SIG-M5 treated with dmso at 0.1 percent for 504 hours (cell line): ENCODE measurements at regions not wholly inside any gene's neighbourhood (a gene's known extent, or its start where the extent isn't known, plus 50 kb on each side); places are given as distances from the start of the nearest gene placed in this dataset.

Experiments
- DNase-seq: peaks from one replicate; lab custom pipeline; 2025; ENCODE audit not compliant: unreplicated experiment; lab: John Stamatoyannopoulos, UW

DNA sequence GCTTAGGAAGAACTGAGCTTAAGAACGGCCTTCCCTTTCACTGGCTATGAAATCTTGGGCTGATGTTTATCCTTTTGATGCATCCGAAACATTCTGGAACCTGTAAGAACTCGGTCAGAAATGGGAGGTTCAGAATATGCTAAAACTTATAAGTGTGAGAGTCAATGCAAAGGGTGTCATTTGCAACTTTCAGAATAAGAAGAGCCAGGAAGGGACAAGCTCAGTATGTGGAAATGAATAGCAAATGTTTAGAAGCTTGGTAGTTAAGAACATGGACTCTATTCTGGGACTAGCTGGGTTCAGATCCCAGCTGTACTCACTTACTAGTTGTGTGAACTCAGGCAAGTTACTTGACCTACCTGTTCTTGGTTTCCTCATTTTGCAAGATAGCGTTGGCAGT is 234.1 kb downstream of the OMA1 start:
- no peak for DNase-seq

DNA sequence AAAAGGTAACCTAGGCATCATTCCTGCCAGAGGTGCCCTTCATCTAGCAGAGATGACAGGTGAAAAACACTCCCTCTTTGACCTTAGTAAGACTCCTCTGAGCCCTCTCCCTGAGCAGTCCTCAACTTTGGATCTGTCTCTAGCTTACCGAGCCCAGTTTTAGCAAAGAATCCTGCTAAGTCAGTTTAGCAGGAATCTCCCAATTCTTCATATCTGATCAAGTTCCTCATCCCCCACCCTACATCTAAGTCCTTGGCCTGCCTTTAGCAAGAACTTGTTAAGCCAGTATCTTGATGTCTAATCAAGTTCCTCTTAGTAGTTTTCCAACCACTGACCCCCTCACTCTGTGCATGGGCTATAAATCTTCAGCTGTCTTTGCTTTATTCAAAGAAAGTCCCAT is 235.6 kb downstream of the OMA1 start:
- DNase-seq, result no peak

DNA sequence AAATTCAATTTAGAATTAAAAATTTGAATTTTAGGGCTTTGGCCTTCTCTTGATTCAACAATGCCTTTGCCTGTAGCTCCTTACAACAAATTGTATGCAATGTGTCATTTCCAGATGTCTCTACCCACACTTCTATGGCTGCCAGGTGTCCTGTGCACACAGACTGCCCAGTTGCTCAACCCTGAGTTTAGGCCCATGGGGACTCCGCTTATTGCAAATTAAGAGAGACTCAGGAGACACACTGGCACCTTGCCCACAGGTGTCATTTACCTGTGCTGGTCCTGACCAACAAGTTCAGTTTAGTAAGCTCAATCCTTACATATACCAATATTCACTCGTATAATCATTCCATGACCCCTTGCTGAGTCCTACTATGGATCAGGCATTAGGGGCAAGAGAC is 236.1 kb downstream of the OMA1 start:
- no peak for DNase-seq

DNA sequence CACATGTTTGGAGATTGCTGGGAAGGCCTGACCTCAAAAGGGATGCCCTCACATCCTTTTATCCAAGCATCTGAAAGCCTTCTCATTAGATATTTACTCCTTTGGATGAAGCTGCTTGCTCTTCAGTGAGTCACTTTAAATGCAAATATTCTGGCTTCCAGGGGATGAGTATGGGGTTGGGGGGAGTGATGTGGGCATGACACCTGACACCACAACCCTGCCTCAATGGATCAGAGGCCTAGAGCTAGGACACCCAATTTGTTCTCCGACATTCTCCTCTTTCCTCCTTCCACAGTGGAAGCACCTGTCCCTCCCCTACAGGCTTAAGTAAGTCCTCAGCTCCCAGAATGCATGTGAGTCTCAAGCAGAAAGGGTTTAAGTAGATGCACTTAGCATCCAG is 238.3 kb downstream of the OMA1 start:
- DNase-seq, result no peak

DNA sequence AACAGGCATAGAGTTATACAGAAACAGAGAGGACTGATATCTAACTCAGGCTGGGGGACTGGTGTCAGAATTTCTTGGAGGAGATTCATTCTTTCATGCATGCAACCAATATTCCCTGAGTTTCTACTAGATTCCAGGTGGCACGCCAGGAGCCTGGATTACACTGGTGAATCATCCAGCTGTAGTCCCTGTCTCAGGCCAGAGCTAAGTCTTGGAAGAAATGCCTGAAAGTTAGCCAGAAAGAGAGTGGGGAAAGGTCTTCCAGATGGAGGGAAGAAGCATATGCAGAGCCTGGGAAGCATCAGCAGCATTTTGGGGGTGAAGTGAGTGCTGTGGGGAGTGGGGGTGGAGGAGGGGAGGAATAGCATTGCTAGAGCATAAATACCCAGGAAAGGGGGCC is 239.1 kb downstream of the OMA1 start:
- DNase-seq, result no peak

DNA sequence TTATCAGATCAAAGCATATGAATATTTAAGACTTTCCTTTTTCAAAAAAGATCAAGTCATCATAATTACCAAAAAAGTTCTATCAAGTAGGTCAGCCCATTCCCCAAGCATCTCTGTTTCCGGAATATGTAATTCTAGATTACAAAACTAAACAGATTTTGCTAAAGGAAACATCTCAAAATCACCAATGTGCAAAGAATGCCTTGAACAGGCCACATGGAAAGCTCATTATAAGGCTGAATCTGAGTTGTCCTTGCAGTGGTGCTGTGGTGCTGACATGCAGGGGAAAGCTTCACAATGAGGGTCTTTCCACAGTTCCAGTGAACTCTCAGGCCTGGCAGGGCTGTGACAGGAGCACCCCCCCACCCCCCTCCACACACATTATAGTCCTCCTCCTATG is 240.9 kb downstream of the OMA1 start:
- DNase-seq, result no peak

DNA sequence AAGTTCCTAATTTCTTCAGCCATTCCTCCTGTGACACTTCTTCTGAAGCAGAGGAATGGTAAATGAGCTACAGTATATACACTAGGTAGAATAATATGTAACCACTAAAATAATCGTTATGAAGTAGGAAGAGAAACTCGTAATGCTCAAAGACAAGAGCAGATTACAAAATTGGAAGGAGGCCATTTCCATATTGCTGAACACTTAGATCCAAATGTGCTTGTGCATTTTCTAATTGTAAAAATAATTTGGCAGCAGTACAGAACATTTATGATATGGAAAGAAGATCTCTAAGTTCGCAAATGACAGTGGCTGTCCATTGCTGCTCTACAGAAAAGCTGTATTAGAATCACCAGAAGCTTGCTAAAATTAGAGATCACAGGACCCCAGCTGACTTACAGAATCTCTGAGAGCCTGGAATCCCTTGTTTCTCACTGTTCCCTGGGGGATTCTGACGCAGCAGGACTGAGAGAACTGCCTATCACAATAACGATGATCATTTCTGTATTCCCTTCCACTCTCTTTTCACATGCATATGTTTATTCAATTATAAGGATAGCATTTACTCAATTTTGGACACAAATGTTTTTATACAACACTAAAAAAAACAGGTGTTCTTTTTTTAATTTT is 242.1 kb downstream of the OMA1 start:
- DNase-seq, result no peak

DNA sequence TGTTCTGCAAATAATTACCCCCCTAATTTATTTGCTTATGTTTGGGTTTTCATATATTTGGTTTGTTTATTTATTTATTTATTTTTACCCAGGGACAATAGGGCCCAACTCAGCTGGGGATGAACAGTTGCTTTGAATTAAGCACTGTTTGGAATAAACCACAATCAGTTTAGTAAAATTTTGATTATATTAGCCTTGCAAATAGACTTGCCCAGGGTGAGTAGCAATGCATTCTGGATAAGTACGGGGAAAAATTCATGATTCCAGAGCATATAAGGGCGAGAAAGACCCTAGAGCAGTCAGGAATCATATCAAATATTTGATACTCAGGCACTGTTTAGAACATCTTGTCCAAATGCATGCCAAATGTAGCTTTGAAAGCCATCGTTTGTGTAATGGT is 242.7 kb downstream of the OMA1 start:
- DNase-seq, result no peak

DNA sequence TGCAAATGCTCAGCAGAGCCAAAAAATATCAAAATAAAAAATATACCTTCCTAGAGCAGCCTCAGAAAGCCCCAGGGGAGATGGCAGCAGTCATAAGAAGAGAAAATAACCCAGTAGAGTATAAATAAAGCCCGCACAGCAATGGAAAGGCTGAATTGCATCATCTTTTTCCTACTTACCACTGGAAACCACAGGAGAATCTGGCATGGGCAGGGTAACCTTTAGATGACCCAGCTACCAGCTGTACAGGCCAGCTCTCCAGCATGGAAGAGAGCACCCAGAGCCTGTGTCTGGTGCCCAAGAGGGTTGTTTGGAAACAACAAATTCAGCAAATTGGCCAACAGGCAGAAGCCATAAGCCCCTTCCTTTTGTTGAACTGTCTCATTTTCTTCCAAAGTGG is 253.1 kb downstream of the OMA1 start:
- no peak for DNase-seq

DNA sequence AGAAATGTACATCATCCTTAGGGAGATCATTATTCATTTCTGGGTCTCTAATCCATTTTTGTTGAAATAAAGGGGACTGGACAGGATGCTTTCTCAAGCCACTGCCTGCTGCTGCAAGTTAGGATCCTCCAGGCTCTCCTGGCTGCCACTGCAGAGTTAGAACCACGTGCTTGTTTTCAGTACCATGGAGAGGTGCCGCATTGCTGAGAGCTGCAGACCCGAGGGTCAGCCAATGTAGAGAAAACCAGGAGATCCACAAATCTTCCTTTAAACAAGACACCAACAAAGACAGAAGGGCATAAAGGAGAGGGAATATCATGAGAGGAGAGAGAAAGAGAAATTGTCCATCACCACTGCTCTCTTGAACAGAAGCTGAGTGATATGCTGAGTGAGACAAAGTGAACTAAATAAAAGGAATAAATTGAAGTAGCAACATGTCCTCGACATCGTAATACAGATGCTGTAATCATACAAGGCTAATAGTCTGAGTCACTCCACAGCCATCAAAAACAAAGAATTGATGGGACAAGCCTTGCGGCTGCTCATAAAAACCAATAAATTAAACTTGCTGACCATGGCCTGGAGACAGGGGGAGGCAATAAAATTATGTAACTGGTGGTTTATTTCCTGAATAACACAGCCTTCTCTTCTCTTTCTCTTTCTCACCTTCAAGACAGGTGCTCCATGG is 255.7 kb downstream of the OMA1 start:
- DNase-seq, result peak; percentile 17

DNA sequence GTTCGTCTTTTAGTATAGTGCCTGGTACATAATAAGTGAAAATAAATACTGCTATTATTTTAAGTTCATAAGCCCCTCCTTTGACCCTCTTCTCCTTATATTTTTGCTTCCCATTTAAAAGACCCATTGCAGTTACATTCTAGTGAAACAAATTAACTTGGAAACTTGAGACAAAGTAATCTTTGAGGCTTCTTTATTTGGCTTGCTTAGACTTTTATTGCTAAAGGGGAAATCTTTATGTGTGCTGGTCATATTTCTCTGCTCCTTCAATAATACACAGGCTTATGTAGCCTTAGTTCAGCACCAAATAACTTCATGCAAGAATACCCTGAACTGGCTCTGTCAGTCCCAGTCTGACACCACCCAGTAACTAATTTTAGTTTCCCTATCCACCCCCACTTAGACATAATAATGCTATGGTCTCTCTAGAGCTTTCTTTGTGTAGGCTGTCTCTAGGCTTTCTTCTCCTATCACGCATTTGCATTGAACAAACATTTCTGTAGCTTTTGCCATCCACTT is 257.8 kb downstream of the OMA1 start:
- no peak for DNase-seq

DNA sequence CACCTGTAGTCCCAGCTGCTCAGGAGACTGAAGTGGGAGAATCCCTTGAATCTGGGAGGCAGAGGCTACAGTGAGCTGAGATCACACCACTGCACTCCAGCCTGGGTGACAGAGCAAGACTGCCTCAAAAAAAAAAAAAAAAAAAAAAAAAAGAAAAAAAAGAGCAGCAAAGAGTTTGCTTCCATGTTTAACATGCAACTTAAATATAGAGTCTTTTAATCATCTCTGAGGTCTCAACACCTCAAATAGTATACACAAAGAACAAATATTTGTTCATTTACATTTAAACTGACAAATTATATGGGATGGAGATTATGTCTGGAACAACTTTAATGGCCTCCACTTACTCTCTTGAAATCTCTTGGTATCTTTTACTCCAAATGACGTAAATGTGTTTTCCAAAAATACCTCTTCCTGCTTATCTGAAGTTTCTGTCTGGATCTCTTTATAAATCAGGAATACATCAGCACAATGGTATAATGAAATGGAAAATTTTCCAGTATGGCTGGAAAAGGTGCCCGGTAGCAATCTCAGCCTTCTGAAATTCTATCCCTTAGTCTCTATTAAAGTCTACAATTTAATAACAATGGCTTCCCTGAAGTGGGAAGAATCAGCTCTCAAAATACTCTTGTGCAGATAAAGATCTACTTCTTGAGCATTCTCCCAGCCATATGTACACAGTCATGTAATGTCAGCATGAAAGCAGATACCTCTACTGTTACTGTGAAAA is 258.5 kb downstream of the OMA1 start:
- DNase-seq, result no peak

DNA sequence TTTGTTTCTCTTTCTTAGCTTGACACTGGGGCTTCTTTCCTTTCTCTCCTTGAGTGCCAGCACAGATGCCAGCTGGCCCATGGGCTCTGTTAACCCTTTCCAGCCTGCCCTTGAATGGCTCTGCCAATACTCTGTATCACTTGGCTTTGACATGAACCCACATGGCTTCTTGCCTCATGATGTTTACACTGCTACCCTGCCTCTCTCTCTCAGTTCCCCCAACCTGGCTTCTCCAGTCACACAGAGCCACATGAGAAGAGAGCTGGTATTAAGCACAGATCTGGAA is 262.4 kb downstream of the OMA1 start:
- no peak for DNase-seq

DNA sequence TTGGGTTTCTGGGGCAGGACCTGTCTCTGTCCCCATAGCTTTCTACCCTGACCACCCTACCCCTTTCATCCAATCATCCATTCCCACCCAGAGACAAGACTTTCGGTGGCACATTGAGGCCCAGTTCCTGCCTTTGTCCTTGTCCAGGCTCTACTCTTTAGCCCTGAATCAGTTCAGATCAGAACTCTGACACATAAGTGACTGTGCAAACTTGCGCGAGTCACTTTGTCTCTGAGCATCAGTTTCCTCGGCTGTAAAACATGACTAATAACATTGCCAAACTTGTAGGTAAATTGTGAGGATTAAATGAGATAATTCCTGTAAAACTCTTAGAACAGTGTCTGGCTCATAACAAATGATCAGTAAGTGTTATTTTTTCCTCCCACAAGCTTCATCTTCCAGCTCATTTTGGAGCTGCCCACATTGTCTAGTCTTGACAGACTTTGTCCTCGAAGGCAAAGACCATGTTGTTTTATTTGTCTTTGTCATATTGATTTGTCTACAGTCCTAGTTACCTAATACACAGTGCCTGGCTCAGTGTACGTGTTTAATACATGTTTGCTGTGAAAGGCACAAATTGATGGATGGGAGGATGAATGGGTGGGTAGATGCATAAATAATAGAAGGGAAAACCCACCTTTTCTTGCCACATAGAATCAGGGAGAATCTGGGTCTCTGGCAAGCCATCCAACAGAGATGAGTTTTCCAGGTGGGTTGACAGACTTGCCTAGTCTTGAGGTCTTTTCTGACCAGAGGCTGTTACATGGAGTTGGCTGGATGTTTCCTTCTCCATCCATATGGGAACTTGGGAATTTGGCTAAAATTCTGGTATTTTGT is 262.9 kb downstream of the OMA1 start:
- no peak for DNase-seq

DNA sequence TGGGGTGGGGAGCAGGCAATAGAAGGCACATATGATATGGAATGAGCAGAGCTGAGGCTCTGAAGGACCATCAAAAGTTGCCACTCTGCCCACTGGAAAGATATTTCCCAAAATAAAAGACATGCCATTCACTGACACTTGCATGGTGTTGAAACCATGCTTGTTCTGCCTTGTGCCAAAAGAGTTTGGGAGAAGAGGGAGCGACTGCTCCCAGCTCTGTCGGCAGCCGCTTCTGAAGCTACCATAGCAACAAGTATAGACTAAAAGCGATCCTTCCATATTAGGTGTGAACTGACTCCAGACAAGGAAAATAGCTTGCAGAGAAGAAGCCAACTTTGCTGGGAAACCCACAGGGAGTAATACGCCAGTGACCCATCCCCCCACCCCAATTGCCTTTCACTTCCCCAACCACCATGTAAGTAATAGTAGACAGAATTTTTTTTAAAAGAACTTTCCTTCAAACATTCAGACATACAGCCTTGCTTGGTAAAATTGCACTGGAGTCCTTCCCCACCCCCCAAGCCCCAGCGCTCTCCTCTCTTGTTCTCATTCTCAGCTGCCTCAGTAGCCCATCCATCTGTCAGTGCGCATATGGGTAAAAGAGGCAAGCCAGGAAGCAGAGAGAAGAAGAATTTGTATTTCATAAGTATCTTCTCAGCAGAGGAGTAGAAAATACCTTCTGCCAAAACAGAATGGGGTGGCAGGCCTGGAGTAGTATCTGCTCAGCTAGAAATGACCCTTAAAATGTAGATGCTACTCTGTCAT is 263.7 kb downstream of the OMA1 start:
- DNase-seq, result no peak

DNA sequence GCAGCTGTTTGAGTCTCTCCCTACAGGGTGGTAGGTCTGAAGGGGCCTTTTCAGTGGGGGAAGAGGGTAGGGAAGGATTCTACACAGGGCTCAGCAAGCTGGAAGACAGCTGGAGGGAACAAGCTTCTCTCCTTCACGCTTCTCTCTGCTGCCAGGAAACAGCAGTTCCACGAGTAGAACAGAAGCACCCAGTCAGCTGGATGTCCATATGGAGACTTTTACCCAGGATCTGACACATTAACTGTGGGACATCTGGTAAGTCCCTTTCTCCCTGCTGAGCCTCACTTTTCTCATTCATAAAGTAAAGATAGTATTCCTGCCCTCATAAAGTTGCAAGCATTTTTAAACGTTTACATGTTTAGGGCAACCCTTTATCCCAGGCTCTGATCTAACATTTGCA is 280.3 kb downstream of the OMA1 start:
- no peak for DNase-seq

DNA sequence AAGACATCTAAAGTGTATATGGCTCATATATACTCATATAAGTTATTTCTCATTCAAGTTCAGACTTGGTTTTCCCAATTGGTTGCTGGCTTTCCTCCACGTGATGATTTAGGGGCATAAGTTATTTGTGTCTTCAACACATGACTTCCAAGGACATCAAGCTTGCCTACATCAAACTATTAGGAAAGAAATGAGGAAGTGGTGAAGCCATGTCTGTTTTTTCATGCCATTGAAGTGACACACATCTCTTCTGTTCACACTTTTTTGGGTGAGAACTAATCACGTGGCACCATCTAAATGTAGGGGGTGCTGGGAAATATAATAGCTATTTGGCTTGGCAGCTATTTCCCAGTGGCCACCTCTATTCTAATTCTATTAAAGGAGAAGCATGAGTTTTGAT is 282.1 kb downstream of the OMA1 start:
- DNase-seq, result no peak

DNA sequence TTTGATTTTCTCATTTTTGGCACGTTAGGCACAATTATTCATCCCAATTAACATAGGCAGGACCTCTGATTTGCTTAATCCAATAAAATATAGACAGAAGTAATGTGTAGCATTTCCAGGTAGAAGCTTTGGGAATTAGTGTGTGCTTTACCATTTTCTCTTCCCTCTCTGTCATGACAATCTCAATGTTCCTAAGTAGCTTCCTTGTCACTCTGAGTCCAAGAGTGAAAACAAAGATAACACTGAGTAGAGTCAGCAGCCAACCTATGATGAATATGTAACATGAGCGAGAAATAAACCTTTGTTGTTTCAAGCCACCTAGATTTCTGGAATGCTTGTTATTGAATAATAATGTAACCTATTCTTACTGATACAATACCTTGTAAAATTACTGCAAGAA is 283.8 kb downstream of the OMA1 start:
- DNase-seq, result no peak

DNA sequence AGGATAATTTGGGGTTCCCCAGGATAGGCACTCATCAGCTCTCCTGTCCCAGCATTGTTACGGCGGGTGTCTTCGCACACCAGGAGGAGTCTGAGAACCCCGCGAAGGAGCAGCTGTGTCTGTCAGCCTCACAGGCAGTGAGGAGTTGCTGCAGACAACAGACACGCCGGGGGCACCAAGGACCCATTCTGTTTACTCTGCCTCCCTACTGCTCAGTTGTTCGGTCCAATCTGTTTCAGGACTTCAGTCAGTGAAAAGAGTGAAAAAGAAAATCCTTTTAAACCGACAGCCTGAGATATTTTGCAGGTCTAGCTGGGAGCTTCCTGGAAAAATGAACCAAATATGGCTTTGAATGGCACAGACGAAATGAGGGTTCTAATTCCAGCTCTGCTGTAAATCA is 288.4 kb downstream of the OMA1 start:
- no peak for DNase-seq

DNA sequence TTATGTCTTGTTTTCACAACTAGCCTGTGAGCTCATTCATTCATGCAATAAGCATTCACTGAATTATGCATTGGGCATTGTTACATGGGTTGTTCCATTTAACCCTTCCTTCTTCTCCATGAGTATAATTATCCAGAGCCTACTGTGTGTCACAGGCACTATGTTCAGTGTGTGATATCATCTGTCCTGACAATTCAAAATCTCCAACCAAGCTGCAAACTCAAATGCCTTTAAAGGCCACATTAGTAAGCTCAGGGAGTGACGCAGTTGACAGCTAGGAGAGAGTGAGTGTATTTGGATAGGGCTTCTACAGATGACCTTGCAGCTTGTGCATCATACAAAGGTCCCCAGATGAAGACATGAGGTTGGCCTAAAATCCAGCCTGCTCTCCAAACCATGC is 289.5 kb downstream of the OMA1 start:
- DNase-seq, result no peak

DNA sequence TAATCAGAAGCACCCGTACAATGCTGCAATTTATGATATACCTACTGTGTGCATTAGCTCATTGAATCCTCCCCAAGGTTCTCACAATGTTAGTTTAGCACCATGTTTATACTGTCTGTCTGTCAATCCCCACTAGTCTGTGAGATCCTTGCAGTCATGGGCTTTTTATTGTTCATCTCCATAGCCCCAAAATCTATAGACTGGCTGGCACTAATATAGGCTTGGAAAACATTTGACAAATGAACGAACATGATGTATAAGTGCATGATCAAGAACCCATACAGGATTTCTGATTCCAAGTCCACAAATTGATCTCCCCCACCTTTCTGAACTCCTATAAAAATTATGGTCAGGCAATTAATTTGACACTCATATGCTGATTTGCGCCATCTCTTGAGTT is 290.0 kb downstream of the OMA1 start:
- DNase-seq, result no peak
